ENCODE measurements at regions not wholly inside any gene's neighbourhood (a gene's known extent, or its start where the extent isn't known, plus 50 kb on each side); places are given as distances from the start of the nearest gene placed in this dataset.
"Not testable (repeated sequence)": the region's sequence is repeated elsewhere in the genome, so short reads cannot be mapped to it uniquely, and the experiment has no call there.

GRCh38 chr3:27051527-27051926, 317.7 kb downstream of the NEK10 start:
- TF ChIP-seq CTCF (IDR thresholded peaks at IDR 0.05; ENCODE audit: low read length); EZH2 (optimal IDR thresholded peaks at IDR 0.05; ENCODE audit: low read depth, low read length): not testable (repeated sequence)

Measured in MM.1S (cell line).